NCI-H2227 (cell line): ENCODE measurements at regions not wholly inside any gene's neighbourhood (a gene's known extent, or its start where the extent isn't known, plus 50 kb on each side); places are given as distances from the start of the nearest gene placed in this dataset.
"Not testable (repeated sequence)": the region's sequence is repeated elsewhere in the genome, so short reads cannot be mapped to it uniquely, and the experiment has no call there.

Source experiments
- DNase-seq: peaks from one replicate; lab custom pipeline; 2025; ENCODE audit not compliant: unreplicated experiment; lab: John Stamatoyannopoulos, UW

DNA sequence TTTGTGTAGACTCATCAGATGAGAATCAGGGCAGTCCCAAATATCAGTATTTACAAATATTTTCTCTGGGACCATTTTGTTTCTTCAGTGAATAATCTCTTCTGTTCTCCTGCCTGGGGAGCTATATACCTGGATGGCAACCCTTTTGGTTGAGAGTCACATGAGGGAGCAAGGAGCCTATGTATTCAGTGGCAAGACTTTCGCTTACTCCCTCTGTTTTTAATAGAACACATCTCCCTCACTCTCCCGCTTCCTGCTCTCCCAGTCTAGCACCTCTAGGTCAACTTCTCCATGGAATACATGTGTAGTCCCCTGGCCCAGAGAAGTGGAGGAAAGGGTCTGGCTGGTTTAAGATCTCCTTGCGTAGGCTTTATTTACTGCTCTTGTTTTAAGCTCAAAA is 600.3 kb downstream of the CCDC85A start:
- no peak for DNase-seq

DNA sequence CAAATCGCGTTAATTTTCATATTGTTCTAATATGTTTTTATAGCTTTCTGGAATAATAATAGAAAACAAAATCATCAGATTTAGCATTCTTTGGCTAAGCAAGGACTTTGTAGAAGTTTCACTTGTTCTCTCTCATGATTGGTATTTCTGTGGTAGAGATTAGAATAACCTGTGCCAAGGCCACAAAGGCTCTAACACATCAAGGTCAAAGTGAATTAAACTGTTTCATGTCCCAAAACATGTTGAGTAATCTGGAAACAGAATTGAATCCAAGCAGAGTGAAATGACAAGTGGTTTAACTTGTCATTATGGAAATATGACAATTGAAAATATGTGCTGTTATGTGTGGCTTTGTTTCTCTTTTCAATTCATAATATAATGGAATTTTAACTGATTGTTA is 617.4 kb downstream of the CCDC85A start:
- no peak for DNase-seq

DNA sequence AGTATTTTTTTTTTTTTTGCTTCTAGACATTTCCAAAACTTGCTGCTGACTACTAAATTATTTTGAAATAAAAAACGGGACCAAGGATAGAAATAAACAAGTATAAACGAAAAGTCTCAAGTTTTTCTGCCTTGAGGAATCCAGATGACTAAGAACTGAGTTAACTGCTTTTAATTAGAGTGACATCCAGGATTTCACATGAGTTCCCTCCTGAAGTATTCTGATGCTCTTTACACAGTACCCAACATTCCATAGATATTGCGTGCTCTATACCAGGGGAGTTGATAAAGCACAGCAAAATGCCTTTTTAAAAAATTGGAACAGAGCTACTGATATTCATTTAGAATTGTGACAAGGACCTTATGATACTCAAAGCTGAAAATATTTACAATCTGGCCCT is 618.0 kb downstream of the CCDC85A start:
- no peak for DNase-seq

DNA sequence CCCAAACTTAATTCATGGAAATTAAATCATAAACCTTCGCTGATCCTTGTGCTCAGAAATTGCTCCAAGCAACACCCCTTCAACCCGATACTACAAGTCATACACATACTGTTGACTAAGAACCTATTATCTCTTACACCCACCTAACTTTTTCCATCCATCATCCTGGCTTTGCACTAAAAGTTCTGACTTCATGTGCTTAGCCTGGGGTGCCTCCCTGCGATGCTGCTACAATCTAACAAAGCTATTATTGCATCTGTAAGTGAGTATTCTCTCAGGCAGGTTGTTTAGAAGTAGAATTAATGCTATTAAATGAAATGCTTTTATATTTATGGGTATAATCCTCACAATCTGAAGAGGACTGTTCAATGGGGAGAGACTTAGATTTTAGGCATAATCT is 619.8 kb downstream of the CCDC85A start:
- no peak for DNase-seq

DNA sequence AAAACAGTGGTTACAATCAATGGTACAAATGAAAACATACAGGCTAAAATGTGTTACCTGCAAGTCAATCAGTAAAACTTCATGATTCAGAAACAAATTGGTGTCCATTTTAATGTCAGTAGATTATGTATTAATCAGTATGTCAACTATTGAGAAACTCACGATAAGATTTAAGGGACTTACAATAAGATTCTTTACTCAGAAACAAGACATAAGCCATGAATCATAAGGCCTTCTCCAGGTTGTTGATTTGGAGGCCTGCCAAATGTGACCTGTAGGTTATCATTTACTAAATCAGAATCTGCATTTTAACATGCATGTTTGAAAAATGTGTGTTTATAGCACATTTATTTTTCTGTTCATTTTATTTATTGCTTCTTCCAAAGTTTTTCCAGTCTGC is 623.1 kb downstream of the CCDC85A start:
- DNase-seq = no peak

DNA sequence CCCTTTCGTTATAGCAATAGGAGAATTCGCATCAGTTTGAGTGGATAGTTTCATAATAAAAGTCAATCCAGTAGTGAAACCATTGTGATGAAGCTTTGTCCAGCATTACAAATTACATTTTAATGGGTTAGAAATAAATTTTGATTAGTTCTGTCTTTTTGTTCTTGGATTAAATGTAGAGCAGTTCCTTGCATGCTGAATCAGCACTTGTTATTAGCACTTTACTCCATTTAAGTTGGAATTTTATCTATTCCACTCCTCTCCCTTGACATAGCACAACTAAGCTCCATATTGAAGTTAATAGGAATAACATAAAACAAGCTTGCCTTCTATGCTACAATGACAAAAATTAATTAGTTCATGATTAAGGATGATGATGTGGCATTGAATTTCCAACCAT is 624.1 kb downstream of the CCDC85A start:
- DNase-seq = no peak

DNA sequence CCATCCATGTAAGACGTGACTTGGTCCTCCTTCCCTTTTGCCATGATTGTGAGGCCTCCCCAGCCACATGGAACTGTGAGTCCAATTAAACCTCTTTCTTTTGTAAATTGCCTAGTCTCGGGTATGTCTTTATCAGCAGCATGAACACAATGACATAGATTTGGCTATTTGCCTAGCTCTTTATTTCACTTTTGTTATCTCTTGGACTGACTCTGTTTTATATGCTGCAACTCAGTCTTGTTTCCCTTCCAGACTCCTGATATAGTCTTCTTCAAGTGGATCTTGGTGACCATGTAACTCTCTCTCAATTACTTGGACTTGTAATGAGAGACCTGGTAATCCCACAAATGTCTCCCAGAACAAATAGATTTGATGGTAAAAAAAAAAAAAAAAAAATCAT is 627.6 kb downstream of the CCDC85A start:
- no peak for DNase-seq

DNA sequence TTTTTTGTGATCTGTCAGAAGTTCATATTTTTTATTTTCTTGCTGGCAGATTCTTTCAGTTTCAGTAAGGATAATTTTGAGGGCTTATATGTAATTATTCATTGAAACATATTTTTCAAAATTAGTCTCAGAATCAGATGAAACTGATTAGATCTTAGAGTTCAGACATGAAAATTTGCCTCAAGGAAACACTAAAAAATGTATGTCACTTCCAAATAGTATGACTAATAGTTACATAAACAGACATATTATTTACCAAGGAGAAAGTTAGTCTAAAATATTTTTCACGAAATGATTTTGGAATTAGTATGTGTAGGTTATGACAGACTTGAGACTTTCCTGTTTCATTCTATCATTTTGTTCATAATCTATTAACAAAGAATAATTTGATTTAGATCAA is 628.6 kb downstream of the CCDC85A start:
- no peak for DNase-seq

DNA sequence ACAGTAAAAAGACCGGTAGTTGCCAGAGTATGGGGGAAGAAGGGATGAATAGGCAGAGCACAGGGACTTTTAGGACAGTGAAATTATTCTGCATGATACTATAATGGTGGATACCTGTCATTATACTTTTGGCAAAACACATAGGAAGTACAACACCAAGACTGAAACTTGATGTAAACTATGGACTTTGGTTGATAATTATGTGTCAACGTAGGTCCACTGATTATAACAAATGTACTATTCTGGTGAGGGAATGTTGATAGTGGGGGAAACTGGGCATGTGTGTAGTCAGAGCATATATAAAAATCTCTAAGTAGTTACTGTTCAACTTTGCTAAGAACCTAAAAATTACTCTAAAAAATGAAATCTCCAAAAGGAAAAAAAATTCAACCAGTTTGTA is 629.7 kb downstream of the CCDC85A start:
- DNase-seq = no peak

DNA sequence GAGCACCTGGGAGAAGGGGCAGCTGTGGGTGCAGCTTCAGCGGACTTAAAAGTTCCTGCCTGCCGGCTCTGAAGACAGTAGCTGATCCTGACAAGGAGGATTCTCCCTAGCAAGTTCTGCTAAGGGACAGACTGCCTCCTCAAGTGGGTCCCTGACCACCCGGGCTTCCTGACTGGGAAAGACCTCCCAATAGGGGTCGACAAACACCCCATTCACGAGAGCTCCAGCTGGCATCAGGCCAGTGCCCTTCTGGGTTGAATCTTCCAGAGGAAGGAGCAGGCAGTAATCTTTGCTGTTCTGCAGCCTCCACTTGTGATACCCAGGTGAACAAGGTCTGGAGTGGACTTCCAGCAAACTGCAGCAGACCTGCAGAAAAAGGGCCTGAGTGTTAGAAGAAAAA is 632.9 kb downstream of the CCDC85A start:
- no peak for DNase-seq

DNA sequence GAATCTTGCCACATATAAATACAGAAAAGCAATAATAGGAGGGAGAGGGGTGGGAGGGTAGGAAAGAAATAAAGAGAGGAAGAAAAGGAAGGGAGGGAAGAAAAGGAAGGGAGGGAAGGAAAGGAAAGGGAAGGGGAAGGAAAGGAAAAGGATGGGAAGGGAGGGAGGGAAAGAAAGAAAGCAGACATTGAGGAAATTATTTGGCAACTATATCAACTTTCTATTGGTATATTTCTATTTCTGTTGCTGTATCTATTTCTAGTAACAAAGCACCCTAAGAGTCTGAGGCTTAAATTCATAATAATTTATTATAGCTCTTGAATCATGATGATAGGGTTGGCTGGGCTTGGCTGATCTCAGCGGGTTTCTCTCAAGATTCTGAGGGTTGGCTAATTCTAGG is 648.0 kb downstream of the CCDC85A start:
- no peak for DNase-seq

DNA sequence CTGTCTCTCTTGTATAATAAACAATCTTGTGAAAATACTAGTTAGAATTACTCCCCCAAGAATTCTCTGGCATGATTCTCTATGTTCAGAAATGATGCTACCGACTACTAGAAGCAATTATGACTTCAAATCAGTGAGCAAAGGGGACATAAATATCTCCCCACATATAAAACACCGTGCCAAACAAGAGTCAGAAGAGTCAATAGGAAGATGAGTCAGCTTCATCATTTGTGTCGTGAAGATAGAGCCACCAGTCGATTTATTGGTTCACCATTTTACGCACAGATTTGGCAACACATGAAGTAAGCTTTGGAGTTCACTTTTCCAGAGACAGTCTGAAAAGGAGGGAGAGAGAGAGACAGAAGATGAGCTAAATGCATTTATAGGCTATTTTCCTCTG is 650.9 kb downstream of the CCDC85A start:
- DNase-seq = no peak

DNA sequence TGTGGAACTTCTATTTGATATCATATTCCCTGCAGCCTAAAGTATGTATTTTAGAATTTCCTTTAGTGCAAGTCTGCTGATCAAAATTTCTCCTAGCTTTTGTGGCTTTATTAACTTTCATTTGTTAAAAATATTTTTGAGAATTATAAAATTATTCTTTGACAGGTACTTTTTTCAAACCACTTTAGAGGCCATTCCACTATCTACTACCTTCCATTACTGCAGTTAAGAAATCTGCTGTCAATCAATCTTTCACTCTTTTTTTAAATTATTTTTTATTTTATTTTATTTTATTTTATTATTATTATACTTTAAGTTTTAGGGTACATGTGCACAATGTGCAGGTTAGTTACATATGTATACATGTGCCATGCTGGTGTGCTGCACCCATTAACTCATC is 656.2 kb downstream of the CCDC85A start:
- not testable (repeated sequence) for DNase-seq

DNA sequence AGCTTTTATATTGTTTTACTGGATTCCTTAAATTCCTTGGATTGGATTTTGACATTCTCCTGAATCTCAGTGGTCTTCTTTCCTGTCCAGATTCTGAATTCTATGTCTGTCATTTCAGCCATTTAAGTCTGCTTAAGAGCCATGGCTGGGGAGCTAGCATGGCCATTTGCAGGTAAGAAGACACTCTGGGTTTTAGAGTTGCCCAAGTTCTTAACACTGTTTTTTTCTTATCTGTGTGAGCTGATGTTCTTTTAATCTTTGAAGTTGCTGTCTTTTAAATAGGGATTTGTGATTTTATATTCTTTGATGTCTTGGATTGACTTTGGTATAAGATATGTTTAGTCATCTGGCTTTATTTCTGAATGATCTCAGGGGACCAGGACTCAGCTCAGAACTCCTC is 677.2 kb downstream of the CCDC85A start:
- DNase-seq = no peak

DNA sequence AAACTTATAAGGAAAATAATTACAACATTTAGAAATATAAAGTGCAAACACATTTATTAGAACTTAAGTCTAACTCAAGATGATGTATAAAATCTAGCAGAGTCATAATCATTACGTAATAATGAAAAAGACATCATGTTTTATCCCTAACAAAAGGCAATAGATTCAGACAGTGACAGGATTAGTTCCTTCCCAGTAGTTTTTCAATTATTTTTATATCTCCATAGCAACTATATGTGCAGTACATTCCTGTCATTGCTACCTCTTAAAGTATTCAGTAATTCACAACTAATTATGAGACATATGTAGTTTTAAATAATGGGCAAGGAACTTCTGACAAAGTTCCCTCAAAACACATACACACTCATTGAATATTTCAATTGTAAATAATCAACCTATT is 687.9 kb downstream of the CCDC85A start:
- no peak for DNase-seq

DNA sequence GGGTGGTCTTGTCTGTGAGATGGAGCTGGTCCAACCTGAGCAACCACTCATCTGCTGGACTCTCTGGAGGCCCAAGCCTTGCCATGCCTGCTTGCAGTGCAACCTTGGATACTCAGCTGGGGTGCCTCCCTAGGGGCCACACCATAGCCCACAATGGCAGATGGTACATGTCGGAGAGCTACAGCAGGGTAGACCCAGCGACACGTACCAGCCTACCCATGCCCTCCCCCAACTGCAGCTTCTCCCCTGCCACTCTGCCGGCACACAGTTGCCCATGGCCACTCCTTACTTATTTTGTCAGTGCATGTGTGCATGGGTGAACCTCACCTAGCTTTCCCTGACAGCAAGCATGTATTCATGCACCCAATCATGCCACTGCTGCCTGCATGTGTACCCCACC is 690.9 kb downstream of the CCDC85A start:
- DNase-seq = no peak

DNA sequence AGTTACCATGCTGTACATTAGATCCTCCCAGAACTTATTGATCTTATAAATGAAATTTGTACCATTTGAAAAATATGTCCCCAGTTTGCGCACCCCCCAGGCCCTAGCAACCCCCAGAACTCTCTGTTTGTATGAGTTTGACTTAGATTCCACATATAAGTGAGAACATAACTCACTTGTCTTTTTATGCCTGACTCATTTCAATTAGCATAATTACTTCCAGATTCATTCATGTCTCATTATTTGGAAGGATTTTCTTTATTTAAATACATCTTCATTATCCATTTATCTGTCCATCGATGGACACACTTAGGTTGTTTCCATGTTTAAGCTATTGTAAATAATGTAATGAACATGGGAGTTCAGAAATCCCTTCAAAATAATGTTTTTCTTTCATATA is 705.9 kb downstream of the CCDC85A start:
- no peak for DNase-seq

DNA sequence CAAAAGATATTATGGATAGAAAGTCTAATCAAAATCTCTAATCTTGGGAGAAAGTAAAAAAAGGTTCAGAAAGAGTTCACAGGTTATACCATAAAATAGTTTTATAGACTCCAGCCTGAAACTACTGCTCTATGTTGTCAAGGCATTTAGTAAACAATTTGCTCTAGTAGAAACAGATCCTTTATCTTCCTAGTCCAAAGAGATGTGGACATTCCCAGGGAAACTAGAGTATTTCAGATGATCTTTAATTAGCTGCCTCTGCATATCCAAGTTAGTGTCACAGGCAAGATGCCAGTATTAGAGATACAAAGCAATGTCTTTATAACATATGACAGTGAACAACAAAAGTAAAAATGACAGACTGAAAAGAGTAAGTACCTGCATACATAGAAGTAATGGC is 708.6 kb downstream of the CCDC85A start:
- DNase-seq = no peak

DNA sequence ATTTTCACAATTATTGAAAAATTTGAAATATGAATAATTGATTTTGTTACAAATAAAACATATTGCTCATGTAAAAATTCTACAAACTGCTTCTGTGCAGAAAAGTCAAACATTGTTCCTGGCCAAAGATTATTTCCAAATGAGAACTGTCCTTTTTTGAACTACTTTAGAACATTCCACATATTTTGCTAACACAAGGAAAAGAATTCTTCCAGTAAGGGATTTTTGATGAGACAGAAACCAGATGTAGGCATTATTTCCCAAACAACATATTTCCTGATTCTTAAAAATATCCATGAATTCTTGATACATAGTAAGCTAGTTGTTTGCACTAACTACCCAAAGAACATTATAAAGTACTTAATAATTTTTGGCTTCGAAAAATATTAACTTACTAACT is 715.2 kb downstream of the CCDC85A start:
- DNase-seq = no peak

DNA sequence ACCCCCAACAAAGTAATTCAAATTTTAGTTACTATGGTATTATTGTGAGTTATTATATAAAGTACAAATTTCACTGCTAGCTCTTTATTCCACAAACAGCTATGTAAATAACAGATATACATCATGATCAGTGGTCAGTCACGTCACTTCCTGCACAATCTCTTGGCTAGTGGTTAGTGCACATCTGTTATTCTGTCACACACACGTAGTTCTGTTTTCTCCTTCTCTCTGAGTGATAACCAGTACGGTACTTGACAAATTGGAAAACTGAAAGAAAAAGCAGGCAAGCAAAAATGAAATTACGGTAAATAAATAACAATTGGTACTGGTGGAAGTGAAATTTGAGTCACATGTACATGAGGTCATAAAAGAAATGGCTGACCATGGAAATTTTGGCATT is 728.7 kb downstream of the CCDC85A start:
- DNase-seq = no peak

DNA sequence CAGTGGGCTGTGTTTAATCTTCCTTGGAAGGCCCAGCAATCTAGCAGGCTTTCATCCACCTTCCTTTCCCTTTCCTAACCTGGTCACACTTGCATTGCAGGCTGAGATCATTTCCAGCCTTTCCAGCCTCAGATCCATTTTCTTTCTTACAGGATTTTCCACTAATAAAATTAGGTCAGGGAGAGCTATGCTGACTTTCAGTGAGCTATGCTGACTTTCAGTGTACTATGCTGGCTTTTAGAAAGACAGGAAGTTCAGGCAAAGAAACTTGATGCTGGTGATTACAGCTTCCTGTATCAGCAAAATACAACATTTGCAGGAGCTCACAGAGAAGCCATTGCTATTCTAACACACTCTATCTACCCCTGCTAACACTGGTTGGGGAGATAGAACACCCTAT is 735.0 kb downstream of the CCDC85A start:
- DNase-seq = no peak

DNA sequence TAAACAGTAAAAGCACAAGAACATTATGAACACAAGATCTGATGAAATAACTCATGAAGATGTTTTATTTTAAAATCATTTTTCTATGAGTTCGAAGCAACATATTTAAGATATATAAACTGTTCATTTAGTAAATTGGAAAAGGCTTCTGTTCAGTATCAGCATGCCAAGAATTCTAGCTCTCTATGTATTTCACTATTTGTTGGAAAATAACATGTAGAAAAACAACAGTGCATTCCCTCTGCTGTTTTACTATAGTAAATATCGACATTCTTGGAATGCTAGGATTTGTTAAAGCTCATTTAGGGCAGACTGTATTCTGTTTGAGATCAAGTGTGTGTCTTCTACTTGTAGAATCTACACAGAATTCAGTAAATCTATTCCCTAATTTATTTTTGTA is 750.2 kb downstream of the CCDC85A start:
- DNase-seq = no peak

DNA sequence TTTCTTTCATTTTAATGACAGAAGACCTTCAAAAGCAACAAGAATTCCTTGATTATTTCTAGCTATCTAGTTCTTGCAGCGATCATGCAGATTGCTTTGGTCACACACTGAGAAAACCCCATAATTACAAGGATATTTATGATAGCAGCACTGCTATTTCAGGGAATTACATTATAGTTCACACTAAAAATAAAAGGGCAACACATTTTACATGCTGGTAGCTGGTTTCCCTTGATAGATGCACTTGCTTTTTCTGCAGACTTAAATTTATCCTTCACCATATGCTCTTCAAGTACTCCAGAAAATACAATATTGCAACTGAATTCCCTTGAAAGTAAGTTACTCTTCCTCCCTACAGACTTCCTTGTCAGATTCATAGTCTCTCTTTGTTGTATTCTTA is 751.1 kb downstream of the CCDC85A start:
- DNase-seq = no peak

DNA sequence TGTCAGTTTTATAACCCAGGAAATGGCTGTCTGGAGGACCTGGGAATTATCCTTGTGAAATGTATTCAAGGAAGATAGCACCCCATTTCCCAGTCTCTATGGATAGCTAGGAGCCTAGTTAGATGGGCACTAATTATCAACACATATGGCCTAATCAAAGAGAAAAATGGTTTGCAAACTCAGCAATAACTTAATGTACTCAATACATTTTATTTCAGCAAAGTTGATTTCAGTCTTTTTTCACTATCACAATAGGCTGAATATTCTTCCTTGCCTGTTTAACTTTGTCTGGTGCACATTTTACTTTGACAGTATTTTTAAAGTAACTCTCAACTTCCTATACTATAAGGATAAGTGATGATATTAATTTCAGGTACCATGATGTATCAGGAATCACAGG is 756.3 kb downstream of the CCDC85A start:
- DNase-seq = no peak
